ENCODE measurements at regions not wholly inside any gene's neighbourhood (a gene's known extent, or its start where the extent isn't known, plus 50 kb on each side); places are given as distances from the start of the nearest gene placed in this dataset.

- no peak for DNase-seq
- Histone ChIP-seq H3K4me3 (ENCODE audit: low read length) (no peak overlapping the region), H3K9me3 (replicated peaks; ENCODE audit: insufficient read depth, low read length) (no peaks in the 10 kb centered on the region), H3K27me3 (replicated peaks; ENCODE audit: insufficient read depth, low read length) (no peaks in the 10 kb centered on the region), H3K79me2 (ENCODE audit: low read length) (no peaks in the 10 kb centered on the region), H3K27ac (ENCODE audit: low read length) (no peak overlapping the region), H2AFZ (ENCODE audit: low read length) (no peak overlapping the region), H3K4me1 (ENCODE audit: low read length) (no peaks in the 10 kb centered on the region), H3K4me2 (ENCODE audit: low read depth, low read length) (no peak overlapping the region), H3K9me2 (replicated peaks; ENCODE audit: insufficient read depth, low read length) (no peaks in the 10 kb centered on the region), H3K9ac (ENCODE audit: low read length) (no peak overlapping the region), H3K36me3 (replicated peaks; ENCODE audit: insufficient read depth, low read length) (no peaks in the 10 kb centered on the region), H4K20me1 (ENCODE audit: insufficient read depth, low read length) (no peaks in the 10 kb centered on the region), H3F3A (ENCODE audit: insufficient read depth, low read length) (no peaks in the 10 kb centered on the region)
- TF ChIP-seq EZH2phosphoT487 (IDR thresholded peaks at IDR 0.05; ENCODE audit: low read length) (no peak), EZH2 (optimal IDR thresholded peaks at IDR 0.05; ENCODE audit: low read depth, low read length) (no peak)
- TF ChIP-seq, protein P1, sequence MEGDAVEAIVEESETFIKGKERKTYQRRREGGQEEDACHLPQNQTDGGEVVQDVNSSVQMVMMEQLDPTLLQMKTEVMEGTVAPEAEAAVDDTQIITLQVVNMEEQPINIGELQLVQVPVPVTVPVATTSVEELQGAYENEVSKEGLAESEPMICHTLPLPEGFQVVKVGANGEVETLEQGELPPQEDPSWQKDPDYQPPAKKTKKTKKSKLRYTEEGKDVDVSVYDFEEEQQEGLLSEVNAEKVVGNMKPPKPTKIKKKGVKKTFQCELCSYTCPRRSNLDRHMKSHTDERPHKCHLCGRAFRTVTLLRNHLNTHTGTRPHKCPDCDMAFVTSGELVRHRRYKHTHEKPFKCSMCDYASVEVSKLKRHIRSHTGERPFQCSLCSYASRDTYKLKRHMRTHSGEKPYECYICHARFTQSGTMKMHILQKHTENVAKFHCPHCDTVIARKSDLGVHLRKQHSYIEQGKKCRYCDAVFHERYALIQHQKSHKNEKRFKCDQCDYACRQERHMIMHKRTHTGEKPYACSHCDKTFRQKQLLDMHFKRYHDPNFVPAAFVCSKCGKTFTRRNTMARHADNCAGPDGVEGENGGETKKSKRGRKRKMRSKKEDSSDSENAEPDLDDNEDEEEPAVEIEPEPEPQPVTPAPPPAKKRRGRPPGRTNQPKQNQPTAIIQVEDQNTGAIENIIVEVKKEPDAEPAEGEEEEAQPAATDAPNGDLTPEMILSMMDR (IDR thresholded peaks at IDR 0.05; ENCODE audit: low read length): no peak
Observed at GRCh38 chr14:80059041-80059440, 152.3 kb downstream of the DIO2 start.

GRCh38 chr14:80056497-80056801, 154.9 kb downstream of the DIO2 start:
- Histone ChIP-seq H3K9me3 (replicated peaks; ENCODE audit: insufficient read depth, low read length) (no peaks in the 10 kb centered on the region), H3K4me1 (ENCODE audit: low read length) (no peaks in the 10 kb centered on the region), H4K20me1 (ENCODE audit: insufficient read depth, low read length) (no peaks in the 10 kb centered on the region), H3K36me3 (replicated peaks; ENCODE audit: insufficient read depth, low read length) (no peaks in the 10 kb centered on the region), H3K4me2 (ENCODE audit: low read depth, low read length) (no peak overlapping the region), H3K27me3 (replicated peaks; ENCODE audit: insufficient read depth, low read length) (no peaks in the 10 kb centered on the region), H3K4me3 (ENCODE audit: low read length) (no peak overlapping the region), H3K79me2 (ENCODE audit: low read length) (no peaks in the 10 kb centered on the region), H3K27ac (ENCODE audit: low read length) (no peak overlapping the region), H3F3A (ENCODE audit: insufficient read depth, low read length) (no peaks in the 10 kb centered on the region), H2AFZ (ENCODE audit: low read length) (no peak overlapping the region), H3K9me2 (replicated peaks; ENCODE audit: insufficient read depth, low read length) (no peaks in the 10 kb centered on the region), H3K9ac (ENCODE audit: low read length) (no peak overlapping the region)
- DNase-seq: no peak
- TF ChIP-seq EZH2phosphoT487 (IDR thresholded peaks at IDR 0.05; ENCODE audit: low read length) (no peak), EZH2 (optimal IDR thresholded peaks at IDR 0.05; ENCODE audit: low read depth, low read length) (no peak)
- TF ChIP-seq, protein P1 (IDR thresholded peaks at IDR 0.05; ENCODE audit: low read length): no peak

GRCh38 chr14:80055667-80056496, 155.4 kb downstream of the DIO2 start:
- no peak overlapping the region for H3K9ac ChIP-seq (ENCODE audit: low read length)
- no peaks in the 10 kb centered on the region for H3K36me3 ChIP-seq (replicated peaks; ENCODE audit: insufficient read depth, low read length)
- TF ChIP-seq, protein P1 (IDR thresholded peaks at IDR 0.05; ENCODE audit: low read length): peak; percentile 46
- TF ChIP-seq EZH2 (optimal IDR thresholded peaks at IDR 0.05; ENCODE audit: low read depth, low read length): no peak
- no peak overlapping the region for H3K4me2 ChIP-seq (ENCODE audit: low read depth, low read length)
- H2AFZ ChIP-seq (ENCODE audit: low read length): no peak overlapping the region
- no peak overlapping the region for H3K27ac ChIP-seq (ENCODE audit: low read length)
- no peaks in the 10 kb centered on the region for H3K27me3 ChIP-seq (replicated peaks; ENCODE audit: insufficient read depth, low read length)
- no peaks in the 10 kb centered on the region for H3K9me3 ChIP-seq (replicated peaks; ENCODE audit: insufficient read depth, low read length)
- no peaks in the 10 kb centered on the region for H4K20me1 ChIP-seq (ENCODE audit: insufficient read depth, low read length)
- H3K4me3 ChIP-seq (ENCODE audit: low read length): no peak overlapping the region
- no peaks in the 10 kb centered on the region for H3K79me2 ChIP-seq (ENCODE audit: low read length)
- no peaks in the 10 kb centered on the region for H3K4me1 ChIP-seq (ENCODE audit: low read length)
- H3F3A ChIP-seq (ENCODE audit: insufficient read depth, low read length): no peaks in the 10 kb centered on the region
- peak; percentile 20 for DNase-seq
- H3K9me2 ChIP-seq (replicated peaks; ENCODE audit: insufficient read depth, low read length): no peaks in the 10 kb centered on the region
